GM23338 (cell line): ENCODE measurements at regions not wholly inside any gene's neighbourhood (a gene's known extent, or its start where the extent isn't known, plus 50 kb on each side); places are given as distances from the start of the nearest gene placed in this dataset.
A peak's percentile ranks its signal among the peaks of the same experiment; 100 is the strongest.

Experiments used
- ATAC-seq: fragments of 200-7000 bp; cut with Tn5 transposase; 3 replicates; pipeline ENCODE4 v1.9.1; 2020
- DNase-seq: peaks from one replicate; pipeline ENCODE4 v3.0.0-alpha.2; 2015; ENCODE audit warnings: low spot score
- H2AFZ ChIP-seq: fragments of 200-600 bp; sonication (generic); 2 replicates; pipeline ENCODE4 v1.8.0; 2016; ENCODE audit warnings: antibody characterized with exemption, mild to moderate bottlenecking, moderate library complexity
- H3F3A ChIP-seq: fragments of 200-600 bp; sonication (generic); replicated peaks from 2 replicates; pipeline ENCODE4 v1.8.0; 2017; ENCODE audit warnings: antibody characterized with exemption, mixed run types, low read depth
- H3K27ac ChIP-seq: fragments of 200-600 bp; sonication (generic); 2 replicates; pipeline ENCODE4 v1.6.1; 2016; ENCODE audit warnings: low read depth
- H3K27me3 ChIP-seq: fragments of 200-600 bp; sonication (generic); 2 replicates; pipeline ENCODE4 v1.8.0; 2016; ENCODE audit warnings: mild to moderate bottlenecking, mixed run types, moderate library complexity; ENCODE audit not compliant: insufficient read depth
- H3K36me3 ChIP-seq: fragments of 200-600 bp; sonication (generic); 2 replicates; pipeline ENCODE4 v1.8.0; 2016; ENCODE audit warnings: mild to moderate bottlenecking; ENCODE audit not compliant: insufficient read depth
- H3K4me1 ChIP-seq: fragments of 200-600 bp; sonication (generic); 2 replicates; pipeline ENCODE4 v1.8.0; 2016; ENCODE audit warnings: mild to moderate bottlenecking, moderate library complexity; ENCODE audit not compliant: insufficient read depth
- H3K4me2 ChIP-seq: fragments of 200-600 bp; sonication (generic); 2 replicates; pipeline ENCODE4 v1.7.1; 2017; ENCODE audit warnings: mixed run types
- H3K4me3 ChIP-seq: fragments of 200-600 bp; sonication (generic); 2 replicates; pipeline ENCODE4 v1.6.1; 2016; ENCODE audit warnings: mixed run types
- H3K79me2 ChIP-seq: fragments of 200-600 bp; sonication (generic); replicated peaks from 2 replicates; pipeline ENCODE4 v1.8.0; 2017; ENCODE audit warnings: mild to moderate bottlenecking; ENCODE audit not compliant: insufficient read depth
- H3K9me2 ChIP-seq: fragments of 200-600 bp; sonication (generic); 2 replicates; pipeline ENCODE4 v1.8.0; 2017; ENCODE audit not compliant: insufficient read depth
- H4K20me1 ChIP-seq: fragments of 200-600 bp; sonication (generic); replicated peaks from 2 replicates; pipeline ENCODE4 v1.8.0; 2017; ENCODE audit warnings: mild to moderate bottlenecking; ENCODE audit not compliant: insufficient read depth
- H3K27ac Mint-ChIP-seq: 2 replicates; pipeline ENCODE4 v1.8.0; 2020; ENCODE audit warnings: inconsistent platforms, mild to moderate bottlenecking, moderate library complexity, mixed read lengths
- H3K27me3 Mint-ChIP-seq: 3 replicates; pipeline ENCODE4 v1.8.0; 2022; ENCODE audit warnings: low read depth, mild to moderate bottlenecking, moderate library complexity, mixed read lengths, inconsistent platforms; ENCODE audit not compliant: insufficient read depth, poor library complexity
- H3K36me3 Mint-ChIP-seq: 3 replicates; pipeline ENCODE4 v1.8.0; 2021; ENCODE audit warnings: low read depth, mild to moderate bottlenecking, inconsistent platforms, moderate library complexity, mixed read lengths
- H3K4me1 Mint-ChIP-seq: 3 replicates; pipeline ENCODE4 v1.8.0; 2020; ENCODE audit warnings: mild to moderate bottlenecking, inconsistent platforms, mixed read lengths
- H3K4me3 Mint-ChIP-seq: 3 replicates; pipeline ENCODE4 v1.8.0; 2021; ENCODE audit warnings: moderate library complexity, mild to moderate bottlenecking, inconsistent platforms, mixed read lengths
- H3K9me3 Mint-ChIP-seq: 3 replicates; pipeline ENCODE4 v1.8.0; 2020; ENCODE audit warnings: moderate library complexity, mild to moderate bottlenecking, inconsistent platforms, mixed read lengths
- CREB1 ChIP-seq: fragments of 250-450 bp; sonication (Bioruptor Pico); IDR thresholded peaks from 2 replicates; pipeline ENCODE4 v1.5.0; 2020; ENCODE audit warnings: low read depth, mild to moderate bottlenecking, moderate library complexity
- EZH2 ChIP-seq: fragments of 200-600 bp; sonication (generic); IDR thresholded peaks from one replicate; pipeline ENCODE4 v1.8.0; 2017; ENCODE audit warnings: antibody characterized with exemption, mild to moderate bottlenecking, low read depth; ENCODE audit not compliant: unreplicated experiment
- EZH2phosphoT487 ChIP-seq: fragments of 200-600 bp; sonication (generic); IDR thresholded peaks from one replicate; pipeline ENCODE4 v1.8.1; 2018; ENCODE audit warnings: antibody characterized with exemption; ENCODE audit not compliant: unreplicated experiment
- JUNB ChIP-seq: IDR thresholded peaks from one replicate; pipeline ENCODE4 v1.6.1; 2016; ENCODE audit warnings: antibody characterized with exemption; ENCODE audit not compliant: unreplicated experiment
- NANOG ChIP-seq: IDR thresholded peaks from 2 replicates; pipeline ENCODE4 v1.6.1; 2016; ENCODE audit warnings: antibody characterized with exemption, borderline replicate concordance
- POLR2AphosphoS5 ChIP-seq: IDR thresholded peaks from 2 replicates; pipeline ENCODE4 v1.6.1; 2016; ENCODE audit warnings: antibody characterized with exemption, low read depth
- STAT1 ChIP-seq: IDR thresholded peaks from one replicate; pipeline ENCODE4 v1.6.1; 2016; ENCODE audit warnings: antibody characterized with exemption; ENCODE audit not compliant: unreplicated experiment
- ZNF114 ChIP-seq: fragments of 250-450 bp; sonication (Bioruptor Pico); IDR thresholded peaks from 2 replicates; pipeline ENCODE4 v1.5.0; 2020; ENCODE audit warnings: mild to moderate bottlenecking, moderate library complexity
- ZNF331 ChIP-seq: fragments of 250-450 bp; sonication (Bioruptor Pico); IDR thresholded peaks from 2 replicates; pipeline ENCODE4 v1.5.0; 2020; ENCODE audit warnings: low read depth, mild to moderate bottlenecking, moderate library complexity
- TF ChIP-seq, protein P1 (sequence below): IDR thresholded peaks from one replicate; pipeline ENCODE4 v1.6.1; 2018; ENCODE audit warnings: antibody characterized with exemption; ENCODE audit not compliant: unreplicated experiment
- TF ChIP-seq, protein P2 (sequence below), 2 experiments: fragments of 200-600 bp in 1 of 2; sonication (generic) in 1 of 2; conservative IDR thresholded peaks; 2 replicates each; pipeline versions ENCODE4 v1.5.1 to v1.6.1; 2016 to 2017; ENCODE audit warnings: antibody characterized with exemption in 2 of 2, low read depth in 2 of 2, mild to moderate bottlenecking in 2 of 2, moderate library complexity in 1 of 2
- TF ChIP-seq, protein P3 (sequence below): IDR thresholded peaks from 2 replicates; pipeline ENCODE4 v1.6.1; 2016; ENCODE audit warnings: antibody characterized with exemption
- TF ChIP-seq, protein P4 (sequence below): fragments of 250-450 bp; sonication (Bioruptor Pico); IDR thresholded peaks from 2 replicates; pipeline ENCODE4 v1.5.0; 2020; ENCODE audit warnings: mild to moderate bottlenecking, moderate library complexity

DNA sequence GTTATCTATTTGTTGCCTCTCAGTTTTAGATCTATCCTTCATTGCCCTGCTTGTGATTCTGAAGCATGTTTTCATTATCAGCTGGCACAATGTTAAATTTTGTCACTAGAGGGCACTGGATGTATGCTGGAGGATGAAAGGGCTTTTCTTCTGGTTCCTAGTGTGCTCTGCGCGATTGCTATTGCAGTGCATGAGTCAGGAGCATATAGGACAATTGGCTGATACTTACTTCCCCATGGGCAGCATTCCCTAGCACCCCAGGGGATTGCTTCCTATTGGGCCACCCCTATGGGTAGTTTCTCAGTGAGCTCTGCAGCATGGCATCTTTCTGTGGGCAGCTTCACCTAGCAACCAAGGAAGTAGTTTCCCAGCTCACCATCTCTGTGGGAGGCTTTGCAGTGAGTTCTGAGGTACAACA, 280.3 kb upstream of the SYNCRIP start:
- Mint-ChIP-seq H3K9me3 (peaks cover 3% of the 10 kb centered on the region; the same call in 2 of the 3 replicates), H3K4me1 (no peaks in the 10 kb centered on the region), H3K27me3 (no peaks in the 10 kb centered on the region), H3K27ac (no peak overlapping the region), H3K36me3 (no peaks in the 10 kb centered on the region), H3K4me3 (no peak overlapping the region)
- Histone ChIP-seq H4K20me1 (no peaks in the 10 kb centered on the region), H3K4me3 (no peak overlapping the region), H2AFZ (no peak overlapping the region), H3K4me1 (no peaks in the 10 kb centered on the region), H3K9me2 (no peaks in the 10 kb centered on the region), H3K27ac (no peak overlapping the region), H3F3A (no peaks in the 10 kb centered on the region), H3K36me3 (no peaks in the 10 kb centered on the region), H3K27me3 (no peaks in the 10 kb centered on the region), H3K79me2 (no peaks in the 10 kb centered on the region), H3K4me2 (no peak overlapping the region)
- DNase-seq (peak; percentile 87), ATAC-seq (peak; percentile 100)
- TF ChIP-seq, protein P1, sequence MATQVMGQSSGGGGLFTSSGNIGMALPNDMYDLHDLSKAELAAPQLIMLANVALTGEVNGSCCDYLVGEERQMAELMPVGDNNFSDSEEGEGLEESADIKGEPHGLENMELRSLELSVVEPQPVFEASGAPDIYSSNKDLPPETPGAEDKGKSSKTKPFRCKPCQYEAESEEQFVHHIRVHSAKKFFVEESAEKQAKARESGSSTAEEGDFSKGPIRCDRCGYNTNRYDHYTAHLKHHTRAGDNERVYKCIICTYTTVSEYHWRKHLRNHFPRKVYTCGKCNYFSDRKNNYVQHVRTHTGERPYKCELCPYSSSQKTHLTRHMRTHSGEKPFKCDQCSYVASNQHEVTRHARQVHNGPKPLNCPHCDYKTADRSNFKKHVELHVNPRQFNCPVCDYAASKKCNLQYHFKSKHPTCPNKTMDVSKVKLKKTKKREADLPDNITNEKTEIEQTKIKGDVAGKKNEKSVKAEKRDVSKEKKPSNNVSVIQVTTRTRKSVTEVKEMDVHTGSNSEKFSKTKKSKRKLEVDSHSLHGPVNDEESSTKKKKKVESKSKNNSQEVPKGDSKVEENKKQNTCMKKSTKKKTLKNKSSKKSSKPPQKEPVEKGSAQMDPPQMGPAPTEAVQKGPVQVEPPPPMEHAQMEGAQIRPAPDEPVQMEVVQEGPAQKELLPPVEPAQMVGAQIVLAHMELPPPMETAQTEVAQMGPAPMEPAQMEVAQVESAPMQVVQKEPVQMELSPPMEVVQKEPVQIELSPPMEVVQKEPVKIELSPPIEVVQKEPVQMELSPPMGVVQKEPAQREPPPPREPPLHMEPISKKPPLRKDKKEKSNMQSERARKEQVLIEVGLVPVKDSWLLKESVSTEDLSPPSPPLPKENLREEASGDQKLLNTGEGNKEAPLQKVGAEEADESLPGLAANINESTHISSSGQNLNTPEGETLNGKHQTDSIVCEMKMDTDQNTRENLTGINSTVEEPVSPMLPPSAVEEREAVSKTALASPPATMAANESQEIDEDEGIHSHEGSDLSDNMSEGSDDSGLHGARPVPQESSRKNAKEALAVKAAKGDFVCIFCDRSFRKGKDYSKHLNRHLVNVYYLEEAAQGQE, result no peak
- TF ChIP-seq, protein P2, sequence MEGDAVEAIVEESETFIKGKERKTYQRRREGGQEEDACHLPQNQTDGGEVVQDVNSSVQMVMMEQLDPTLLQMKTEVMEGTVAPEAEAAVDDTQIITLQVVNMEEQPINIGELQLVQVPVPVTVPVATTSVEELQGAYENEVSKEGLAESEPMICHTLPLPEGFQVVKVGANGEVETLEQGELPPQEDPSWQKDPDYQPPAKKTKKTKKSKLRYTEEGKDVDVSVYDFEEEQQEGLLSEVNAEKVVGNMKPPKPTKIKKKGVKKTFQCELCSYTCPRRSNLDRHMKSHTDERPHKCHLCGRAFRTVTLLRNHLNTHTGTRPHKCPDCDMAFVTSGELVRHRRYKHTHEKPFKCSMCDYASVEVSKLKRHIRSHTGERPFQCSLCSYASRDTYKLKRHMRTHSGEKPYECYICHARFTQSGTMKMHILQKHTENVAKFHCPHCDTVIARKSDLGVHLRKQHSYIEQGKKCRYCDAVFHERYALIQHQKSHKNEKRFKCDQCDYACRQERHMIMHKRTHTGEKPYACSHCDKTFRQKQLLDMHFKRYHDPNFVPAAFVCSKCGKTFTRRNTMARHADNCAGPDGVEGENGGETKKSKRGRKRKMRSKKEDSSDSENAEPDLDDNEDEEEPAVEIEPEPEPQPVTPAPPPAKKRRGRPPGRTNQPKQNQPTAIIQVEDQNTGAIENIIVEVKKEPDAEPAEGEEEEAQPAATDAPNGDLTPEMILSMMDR (conservative IDR thresholded peaks at IDR 0.05; ENCODE audit: low read depth in 2 of 2), result peak; percentile 86 to 95
- no peak for TF ChIP-seq EZH2phosphoT487
- TF ChIP-seq, protein P3, sequence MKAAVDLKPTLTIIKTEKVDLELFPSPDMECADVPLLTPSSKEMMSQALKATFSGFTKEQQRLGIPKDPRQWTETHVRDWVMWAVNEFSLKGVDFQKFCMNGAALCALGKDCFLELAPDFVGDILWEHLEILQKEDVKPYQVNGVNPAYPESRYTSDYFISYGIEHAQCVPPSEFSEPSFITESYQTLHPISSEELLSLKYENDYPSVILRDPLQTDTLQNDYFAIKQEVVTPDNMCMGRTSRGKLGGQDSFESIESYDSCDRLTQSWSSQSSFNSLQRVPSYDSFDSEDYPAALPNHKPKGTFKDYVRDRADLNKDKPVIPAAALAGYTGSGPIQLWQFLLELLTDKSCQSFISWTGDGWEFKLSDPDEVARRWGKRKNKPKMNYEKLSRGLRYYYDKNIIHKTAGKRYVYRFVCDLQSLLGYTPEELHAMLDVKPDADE, result no peak
- TF ChIP-seq JUNB, result no peak
- no peak for TF ChIP-seq ZNF331 (CRISPR knock-in tag)
- no peak for TF ChIP-seq CREB1 (CRISPR knock-in tag)
- no peak for TF ChIP-seq POLR2AphosphoS5
- TF ChIP-seq, protein P4, sequence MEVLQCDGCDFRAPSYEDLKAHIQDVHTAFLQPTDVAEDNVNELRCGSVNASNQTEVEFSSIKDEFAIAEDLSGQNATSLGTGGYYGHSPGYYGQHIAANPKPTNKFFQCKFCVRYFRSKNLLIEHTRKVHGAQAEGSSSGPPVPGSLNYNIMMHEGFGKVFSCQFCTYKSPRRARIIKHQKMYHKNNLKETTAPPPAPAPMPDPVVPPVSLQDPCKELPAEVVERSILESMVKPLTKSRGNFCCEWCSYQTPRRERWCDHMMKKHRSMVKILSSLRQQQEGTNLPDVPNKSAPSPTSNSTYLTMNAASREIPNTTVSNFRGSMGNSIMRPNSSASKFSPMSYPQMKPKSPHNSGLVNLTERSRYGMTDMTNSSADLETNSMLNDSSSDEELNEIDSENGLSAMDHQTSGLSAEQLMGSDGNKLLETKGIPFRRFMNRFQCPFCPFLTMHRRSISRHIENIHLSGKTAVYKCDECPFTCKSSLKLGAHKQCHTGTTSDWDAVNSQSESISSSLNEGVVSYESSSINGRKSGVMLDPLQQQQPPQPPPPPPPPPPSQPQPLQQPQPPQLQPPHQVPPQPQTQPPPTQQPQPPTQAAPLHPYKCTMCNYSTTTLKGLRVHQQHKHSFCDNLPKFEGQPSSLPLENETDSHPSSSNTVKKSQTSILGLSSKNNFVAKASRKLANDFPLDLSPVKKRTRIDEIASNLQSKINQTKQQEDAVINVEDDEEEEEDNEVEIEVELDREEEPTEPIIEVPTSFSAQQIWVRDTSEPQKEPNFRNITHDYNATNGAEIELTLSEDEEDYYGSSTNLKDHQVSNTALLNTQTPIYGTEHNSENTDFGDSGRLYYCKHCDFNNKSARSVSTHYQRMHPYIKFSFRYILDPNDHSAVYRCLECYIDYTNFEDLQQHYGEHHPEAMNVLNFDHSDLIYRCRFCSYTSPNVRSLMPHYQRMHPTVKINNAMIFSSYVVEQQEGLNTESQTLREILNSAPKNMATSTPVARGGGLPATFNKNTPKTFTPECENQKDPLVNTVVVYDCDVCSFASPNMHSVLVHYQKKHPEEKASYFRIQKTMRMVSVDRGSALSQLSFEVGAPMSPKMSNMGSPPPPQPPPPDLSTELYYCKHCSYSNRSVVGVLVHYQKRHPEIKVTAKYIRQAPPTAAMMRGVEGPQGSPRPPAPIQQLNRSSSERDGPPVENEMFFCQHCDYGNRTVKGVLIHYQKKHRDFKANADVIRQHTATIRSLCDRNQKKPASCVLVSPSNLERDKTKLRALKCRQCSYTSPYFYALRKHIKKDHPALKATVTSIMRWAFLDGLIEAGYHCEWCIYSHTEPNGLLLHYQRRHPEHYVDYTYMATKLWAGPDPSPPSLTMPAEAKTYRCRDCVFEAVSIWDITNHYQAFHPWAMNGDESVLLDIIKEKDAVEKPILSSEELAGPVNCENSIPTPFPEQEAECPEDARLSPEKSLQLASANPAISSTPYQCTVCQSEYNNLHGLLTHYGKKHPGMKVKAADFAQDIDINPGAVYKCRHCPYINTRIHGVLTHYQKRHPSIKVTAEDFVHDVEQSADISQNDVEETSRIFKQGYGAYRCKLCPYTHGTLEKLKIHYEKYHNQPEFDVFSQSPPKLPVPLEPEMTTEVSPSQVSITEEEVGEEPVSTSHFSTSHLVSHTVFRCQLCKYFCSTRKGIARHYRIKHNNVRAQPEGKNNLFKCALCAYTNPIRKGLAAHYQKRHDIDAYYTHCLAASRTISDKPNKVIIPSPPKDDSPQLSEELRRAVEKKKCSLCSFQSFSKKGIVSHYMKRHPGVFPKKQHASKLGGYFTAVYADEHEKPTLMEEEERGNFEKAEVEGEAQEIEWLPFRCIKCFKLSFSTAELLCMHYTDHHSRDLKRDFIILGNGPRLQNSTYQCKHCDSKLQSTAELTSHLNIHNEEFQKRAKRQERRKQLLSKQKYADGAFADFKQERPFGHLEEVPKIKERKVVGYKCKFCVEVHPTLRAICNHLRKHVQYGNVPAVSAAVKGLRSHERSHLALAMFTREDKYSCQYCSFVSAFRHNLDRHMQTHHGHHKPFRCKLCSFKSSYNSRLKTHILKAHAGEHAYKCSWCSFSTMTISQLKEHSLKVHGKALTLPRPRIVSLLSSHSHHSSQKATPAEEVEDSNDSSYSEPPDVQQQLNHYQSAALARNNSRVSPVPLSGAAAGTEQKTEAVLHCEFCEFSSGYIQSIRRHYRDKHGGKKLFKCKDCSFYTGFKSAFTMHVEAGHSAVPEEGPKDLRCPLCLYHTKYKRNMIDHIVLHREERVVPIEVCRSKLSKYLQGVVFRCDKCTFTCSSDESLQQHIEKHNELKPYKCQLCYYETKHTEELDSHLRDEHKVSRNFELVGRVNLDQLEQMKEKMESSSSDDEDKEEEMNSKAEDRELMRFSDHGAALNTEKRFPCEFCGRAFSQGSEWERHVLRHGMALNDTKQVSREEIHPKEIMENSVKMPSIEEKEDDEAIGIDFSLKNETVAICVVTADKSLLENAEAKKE (CRISPR knock-in tag), result peak; percentile 36; the same call in 1 of the 2 replicates
- TF ChIP-seq NANOG, result no peak
- TF ChIP-seq EZH2, result no peak
- no peak for TF ChIP-seq STAT1
- 0 out of 2 replicates have a peak, but pooled peaks have one; percentile 72 for TF ChIP-seq ZNF114 (CRISPR knock-in tag)
